GM12873 (cell line): ENCODE measurements at regions not wholly inside any gene's neighbourhood (a gene's known extent, or its start where the extent isn't known, plus 50 kb on each side); places are given as distances from the start of the nearest gene placed in this dataset.

Source experiments
- CTCF ChIP-seq: IDR thresholded peaks from 2 replicates; pipeline ENCODE4 v1.5.1; 2012; ENCODE audit warnings: low read depth, mild to moderate bottlenecking, moderate library complexity, low read length, control low read depth; ENCODE audit not compliant: insufficient read depth; ENCODE audit errors: missing control alignments

- TF ChIP-seq CTCF, result no peak
These were observed 655.5 kb upstream of the ID2 start for GRCh38 chr2:8026381-8026780.

GRCh38 chr2:8027387-8027786, 654.5 kb upstream of the ID2 start:
- no peak for TF ChIP-seq CTCF

DNA sequence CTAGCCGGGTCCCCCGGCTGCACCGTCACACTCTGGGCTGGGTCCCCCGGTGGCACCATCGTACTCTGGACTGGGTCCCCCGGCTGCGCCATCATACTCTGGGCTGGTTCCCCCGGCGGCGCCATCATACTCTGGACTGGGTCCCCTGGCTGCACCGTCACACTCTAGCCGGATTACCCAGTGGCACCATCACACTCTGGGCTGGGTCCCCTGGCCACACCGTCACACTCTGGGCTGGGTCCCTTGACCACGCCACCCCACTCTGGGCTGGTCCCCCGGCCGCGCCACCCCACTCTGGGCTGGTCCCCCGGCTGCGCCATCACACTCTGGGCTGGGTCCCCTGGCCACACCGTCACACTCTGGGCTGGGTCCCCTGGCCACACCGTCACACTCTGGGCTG, 653.8 kb upstream of the ID2 start:
- TF ChIP-seq CTCF, result no peak

- no peak for TF ChIP-seq CTCF
These were observed 653.4 kb upstream of the ID2 start for GRCh38 chr2:8028436-8028835.

DNA sequence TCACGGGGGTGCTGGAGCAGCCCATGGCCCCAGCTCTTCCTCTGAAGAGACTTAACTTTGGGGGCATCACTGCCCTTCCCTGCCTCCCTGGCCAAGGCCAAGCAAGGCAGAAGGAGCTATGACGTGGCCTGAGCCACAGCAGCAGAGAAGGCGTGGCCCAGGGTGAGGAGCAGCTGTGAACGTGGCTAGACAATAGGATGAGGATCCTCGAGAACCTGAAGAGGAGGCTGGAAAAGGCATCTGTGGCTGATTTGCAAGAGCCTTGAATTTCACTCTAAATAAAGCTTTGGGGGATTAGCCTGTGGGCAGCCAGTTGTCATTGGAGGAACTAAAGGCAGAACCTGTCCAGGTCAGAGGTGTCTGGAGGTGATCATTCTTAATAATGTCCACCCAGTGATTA, 652.9 kb upstream of the ID2 start:
- no peak for TF ChIP-seq CTCF

DNA sequence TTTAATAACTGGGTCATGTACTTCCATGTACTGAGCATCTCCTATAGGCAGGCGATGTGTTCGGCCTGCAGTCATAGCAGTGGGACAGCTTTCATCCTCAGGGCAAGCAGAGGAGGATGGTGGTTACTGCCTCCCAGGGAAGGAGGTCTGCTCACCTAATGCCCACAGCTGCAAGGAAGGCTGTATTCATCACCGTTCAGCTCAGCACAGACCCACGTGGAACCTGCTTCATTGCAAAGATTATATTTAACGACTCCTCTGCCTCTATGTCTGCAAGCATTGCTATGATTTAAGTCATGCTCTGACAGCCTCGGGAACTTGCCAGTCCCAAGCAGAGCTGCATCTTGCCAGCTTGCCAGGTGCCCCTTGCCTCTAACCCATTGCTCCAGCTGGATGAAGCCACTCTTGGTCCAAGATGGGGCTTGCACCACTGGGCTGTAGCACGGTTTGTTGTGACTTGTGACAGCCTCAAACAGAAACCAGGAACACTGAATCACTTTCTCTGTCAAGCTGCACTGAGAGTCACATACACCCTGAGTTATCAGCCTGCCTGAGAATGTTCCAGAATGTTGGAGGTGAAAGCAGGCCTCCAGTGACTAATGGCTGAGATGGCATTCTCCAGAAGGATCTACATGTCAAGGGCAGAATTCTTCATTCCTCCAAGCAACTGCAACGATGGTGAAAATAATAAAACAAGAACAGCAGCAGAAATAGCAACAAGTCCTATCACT, 651.1 kb upstream of the ID2 start:
- no peak for TF ChIP-seq CTCF

GRCh38 chr2:8031370-8031769, 650.5 kb upstream of the ID2 start:
- no peak for TF ChIP-seq CTCF
